DND-41 (cell line): ENCODE measurements at regions not wholly inside any gene's neighbourhood (a gene's known extent, or its start where the extent isn't known, plus 50 kb on each side); places are given as distances from the start of the nearest gene placed in this dataset.

Experiments used
- ATAC-seq: fragments of 200-7000 bp; cut with Tn5 transposase; 3 replicates; pipeline ENCODE4 v1.9.1; 2021; ENCODE audit warnings: low read depth; ENCODE audit not compliant: insufficient read depth
- DNase-seq: peaks from one replicate; pipeline ENCODE4 v3.0.0-alpha.2; 2020
- H2AFZ ChIP-seq: 2 replicates; pipeline ENCODE4 v1.6.0; 2012; ENCODE audit warnings: low read depth, low read length
- H3K27ac ChIP-seq: 2 replicates; pipeline ENCODE4 v1.5.1; 2012; ENCODE audit warnings: low read length, inconsistent platforms
- H3K27me3 ChIP-seq: fragments of 200-600 bp; sonication (generic); 2 replicates; pipeline ENCODE4 v1.6.0; 2012; ENCODE audit warnings: low read length, mild to moderate bottlenecking, inconsistent platforms; ENCODE audit not compliant: insufficient read depth, poor library complexity
- H3K36me3 ChIP-seq: 2 replicates; pipeline ENCODE4 v1.5.1; 2012; ENCODE audit warnings: low read length, inconsistent platforms; ENCODE audit not compliant: insufficient read depth
- H3K4me1 ChIP-seq: 2 replicates; pipeline ENCODE4 v1.5.1; 2012; ENCODE audit warnings: mild to moderate bottlenecking, low read length; ENCODE audit not compliant: insufficient read depth
- H3K4me2 ChIP-seq: 2 replicates; pipeline ENCODE4 v1.6.0; 2012; ENCODE audit warnings: mild to moderate bottlenecking, moderate library complexity, low read length, inconsistent platforms; ENCODE audit not compliant: insufficient read depth
- H3K4me3 ChIP-seq, 2 experiments: fragments of 200-600 bp in 1 of 2; shearing (Covaris generic) in 1 of 2; 2 replicates each; pipeline ENCODE4 v1.5.1; 2012 to 2016; ENCODE audit warnings: inconsistent platforms in 2 of 2, low read length in 2 of 2, mild to moderate bottlenecking in 2 of 2, low read depth in 1 of 2, moderate library complexity in 1 of 2
- H3K79me2 ChIP-seq: 2 replicates; pipeline ENCODE4 v1.6.0; 2012; ENCODE audit warnings: low read length, inconsistent platforms; ENCODE audit not compliant: insufficient read depth
- H3K9ac ChIP-seq: 2 replicates; pipeline ENCODE4 v1.6.0; 2012; ENCODE audit warnings: low read depth, mild to moderate bottlenecking, inconsistent platforms, low read length, moderate library complexity
- H3K9me3 ChIP-seq: 2 replicates; pipeline ENCODE4 v1.5.1; 2012; ENCODE audit warnings: low read length, moderate library complexity, mild to moderate bottlenecking, inconsistent platforms; ENCODE audit not compliant: insufficient read depth, severe bottlenecking
- H4K20me1 ChIP-seq: 2 replicates; pipeline ENCODE4 v1.6.0; 2012; ENCODE audit warnings: low read length; ENCODE audit not compliant: insufficient read depth
- EZH2 ChIP-seq: IDR thresholded peaks from 3 replicates; pipeline ENCODE4 v1.6.1; 2012; ENCODE audit warnings: borderline replicate concordance, low read depth, mild to moderate bottlenecking, moderate library complexity, low read length, inconsistent platforms; ENCODE audit not compliant: severe bottlenecking
- TF ChIP-seq, protein P1 (sequence below): IDR thresholded peaks from 2 replicates; pipeline ENCODE4 v1.5.1; 2012; ENCODE audit warnings: borderline replicate concordance, low read length, moderate library complexity, mild to moderate bottlenecking; ENCODE audit not compliant: poor library complexity, severe bottlenecking; ENCODE audit errors: extremely low read depth

DNA sequence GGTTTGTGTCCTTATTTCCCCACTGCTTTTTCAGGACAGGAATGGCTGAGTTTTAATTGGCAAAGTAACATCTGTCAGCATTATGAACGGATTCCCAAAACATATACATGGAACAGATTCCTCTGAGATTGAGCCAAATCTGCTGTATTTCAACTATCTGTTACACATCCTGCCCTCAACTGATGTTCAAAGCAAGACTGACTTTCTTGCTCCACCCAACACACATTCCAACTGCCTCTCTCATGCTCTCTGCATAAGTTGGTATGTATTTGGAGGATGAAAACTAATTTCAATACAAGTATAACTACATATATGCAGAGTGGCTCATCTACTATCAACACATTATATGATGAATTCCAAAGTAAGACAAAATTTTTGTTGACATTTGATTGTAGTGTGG is 342.2 kb downstream of the GATA3 start:
- TF ChIP-seq, protein P1, sequence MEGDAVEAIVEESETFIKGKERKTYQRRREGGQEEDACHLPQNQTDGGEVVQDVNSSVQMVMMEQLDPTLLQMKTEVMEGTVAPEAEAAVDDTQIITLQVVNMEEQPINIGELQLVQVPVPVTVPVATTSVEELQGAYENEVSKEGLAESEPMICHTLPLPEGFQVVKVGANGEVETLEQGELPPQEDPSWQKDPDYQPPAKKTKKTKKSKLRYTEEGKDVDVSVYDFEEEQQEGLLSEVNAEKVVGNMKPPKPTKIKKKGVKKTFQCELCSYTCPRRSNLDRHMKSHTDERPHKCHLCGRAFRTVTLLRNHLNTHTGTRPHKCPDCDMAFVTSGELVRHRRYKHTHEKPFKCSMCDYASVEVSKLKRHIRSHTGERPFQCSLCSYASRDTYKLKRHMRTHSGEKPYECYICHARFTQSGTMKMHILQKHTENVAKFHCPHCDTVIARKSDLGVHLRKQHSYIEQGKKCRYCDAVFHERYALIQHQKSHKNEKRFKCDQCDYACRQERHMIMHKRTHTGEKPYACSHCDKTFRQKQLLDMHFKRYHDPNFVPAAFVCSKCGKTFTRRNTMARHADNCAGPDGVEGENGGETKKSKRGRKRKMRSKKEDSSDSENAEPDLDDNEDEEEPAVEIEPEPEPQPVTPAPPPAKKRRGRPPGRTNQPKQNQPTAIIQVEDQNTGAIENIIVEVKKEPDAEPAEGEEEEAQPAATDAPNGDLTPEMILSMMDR = no peak
- no peak for TF ChIP-seq EZH2
- ATAC-seq = no peak

DNA sequence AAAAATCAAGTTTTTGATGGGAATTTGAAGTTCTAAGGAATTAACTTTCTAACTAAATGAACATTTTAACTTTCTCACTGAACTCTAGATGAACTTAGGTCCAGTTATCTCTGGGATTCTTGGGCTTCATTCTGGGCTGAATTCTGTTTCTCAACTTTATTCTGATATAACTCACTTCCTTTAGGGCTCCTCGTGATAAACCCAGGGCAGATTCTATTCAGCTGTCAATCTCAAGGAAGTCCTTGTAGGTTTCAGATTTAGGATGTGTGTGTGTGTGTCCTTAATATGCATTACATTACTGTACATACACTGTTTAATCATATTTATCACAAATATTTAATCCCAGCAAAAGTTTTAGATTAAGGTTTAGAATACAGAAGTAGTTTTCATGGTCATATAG is 344.3 kb downstream of the GATA3 start:
- Histone ChIP-seq H4K20me1 (no peaks in the 10 kb centered on the region), H3K4me3 (no peak overlapping the region), H3K9me3 (no peaks in the 10 kb centered on the region), H3K4me2 (no peak overlapping the region), H3K36me3 (no peaks in the 10 kb centered on the region), H3K9ac (no peak overlapping the region), H2AFZ (no peak overlapping the region), H3K27me3 (no peaks in the 10 kb centered on the region), H3K79me2 (no peaks in the 10 kb centered on the region), H3K27ac (no peak overlapping the region), H3K4me1 (peaks cover 31% of the 10 kb centered on the region)
- no peak for TF ChIP-seq EZH2
- TF ChIP-seq, protein P1 = no peak
- DNase-seq = no peak
- ATAC-seq = no peak

More for the DNA sequence above, 342.2 kb downstream of the GATA3 start:
- no peak overlapping the region for H3K27ac ChIP-seq
- H3K9ac ChIP-seq = no peak overlapping the region
- H4K20me1 ChIP-seq = no peaks in the 10 kb centered on the region
- H3K36me3 ChIP-seq = no peaks in the 10 kb centered on the region
- peaks cover 10% of the 10 kb centered on the region for H3K4me1 ChIP-seq
- no peak for DNase-seq
- no peak overlapping the region for H3K4me3 ChIP-seq
- H3K4me2 ChIP-seq = no peak overlapping the region
- no peaks in the 10 kb centered on the region for H3K27me3 ChIP-seq
- H3K79me2 ChIP-seq = no peaks in the 10 kb centered on the region
- H3K9me3 ChIP-seq = no peaks in the 10 kb centered on the region
- no peak overlapping the region for H2AFZ ChIP-seq

DNA sequence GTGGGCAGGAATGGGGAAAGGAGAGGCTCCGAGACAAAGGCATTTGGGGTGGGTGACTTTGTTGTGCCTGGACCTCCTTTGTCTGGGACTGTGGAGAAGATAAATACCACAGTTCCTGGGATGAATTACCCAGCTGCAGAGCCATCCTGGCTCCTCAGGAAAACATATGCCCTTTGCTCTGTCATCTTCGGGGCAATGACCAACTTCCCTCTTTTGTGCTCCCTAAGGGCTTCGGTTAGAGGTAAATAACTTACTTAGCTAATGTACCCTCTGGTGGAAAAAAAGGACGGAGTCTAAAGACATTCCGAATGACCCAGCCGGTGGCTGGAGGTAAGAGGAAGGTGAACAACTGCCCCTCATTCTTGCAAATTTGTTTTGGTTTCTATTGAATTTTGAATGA is 345.7 kb downstream of the GATA3 start:
- Histone ChIP-seq H3K27ac (no peak overlapping the region), H4K20me1 (no peaks in the 10 kb centered on the region), H2AFZ (no peak overlapping the region), H3K9ac (no peak overlapping the region), H3K4me3 (no peak overlapping the region), H3K27me3 (no peaks in the 10 kb centered on the region), H3K79me2 (no peaks in the 10 kb centered on the region), H3K4me2 (no peak overlapping the region), H3K36me3 (no peaks in the 10 kb centered on the region), H3K4me1 (peaks cover 45% of the 10 kb centered on the region), H3K9me3 (no peaks in the 10 kb centered on the region)
- DNase-seq (no peak), ATAC-seq (no peak)
- TF ChIP-seq EZH2 = no peak
- TF ChIP-seq, protein P1 = no peak

DNA sequence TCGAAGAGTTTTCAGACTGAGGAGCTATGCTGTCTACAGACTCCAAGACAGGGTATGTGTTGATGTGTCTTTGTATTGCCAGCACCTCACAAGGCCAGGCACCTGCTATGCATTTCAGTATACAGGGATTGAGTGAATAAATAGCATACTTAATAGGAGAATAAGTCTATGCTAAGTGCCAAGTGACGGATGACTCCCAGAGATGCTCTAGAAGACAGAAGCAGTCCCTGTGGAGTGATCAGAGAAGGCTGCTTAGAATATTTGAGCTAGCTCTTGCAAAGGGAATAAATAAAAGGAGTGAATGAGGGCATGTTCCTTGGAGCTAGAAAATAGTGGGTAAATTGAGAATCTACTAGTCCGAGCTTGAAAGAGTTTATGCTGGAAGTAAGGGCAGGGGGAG is 346.4 kb downstream of the GATA3 start:
- TF ChIP-seq, protein P1 = no peak
- no peak for TF ChIP-seq EZH2
- ATAC-seq (no peak), DNase-seq (no peak)
- Histone ChIP-seq H3K36me3 (no peaks in the 10 kb centered on the region), H3K79me2 (no peaks in the 10 kb centered on the region), H4K20me1 (no peaks in the 10 kb centered on the region), H3K9me3 (no peaks in the 10 kb centered on the region), H3K27ac (no peak overlapping the region), H3K27me3 (no peaks in the 10 kb centered on the region), H3K4me3 (no peak overlapping the region), H3K4me2 (no peak overlapping the region), H2AFZ (no peak overlapping the region), H3K4me1 (peaks cover 51% of the 10 kb centered on the region), H3K9ac (no peak overlapping the region)
